CD4-positive, alpha-beta T cell treated with Interleukin-4 for 1 hour (primary cell): ENCODE measurements at regions not wholly inside any gene's neighbourhood (a gene's known extent, or its start where the extent isn't known, plus 50 kb on each side); places are given as distances from the start of the nearest gene placed in this dataset.
A peak's percentile ranks its signal among the peaks of the same experiment; 100 is the strongest.

Source experiments
- DNase-seq, 2 donors: peaks; one replicate each; pipeline ENCODE4 v3.0.0-alpha.2; 2020 to 2022

GRCh38 chr14:98758440-98758839 is 513.6 kb downstream of the BCL11B start:
- no peak for DNase-seq

DNA sequence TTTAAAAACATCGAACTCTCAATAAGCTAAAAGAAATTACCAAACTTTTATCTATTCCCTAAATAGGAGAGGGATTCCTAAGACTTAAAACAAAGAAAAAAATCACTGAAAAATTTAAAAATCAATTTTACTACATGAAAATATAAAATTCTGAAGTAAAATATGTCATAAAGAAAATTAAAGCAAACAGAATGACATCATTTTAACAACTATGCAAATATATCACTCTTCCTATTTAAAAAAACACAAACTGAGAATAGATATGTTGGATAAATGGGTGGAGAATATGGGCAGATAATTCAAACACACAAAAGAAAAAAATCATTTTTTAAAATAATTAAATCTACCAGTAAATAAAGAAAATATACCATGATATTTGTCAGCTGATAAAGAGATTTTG is 510.0 kb downstream of the BCL11B start:
- no peak for DNase-seq

GRCh38 chr14:98766818-98767217 is 505.2 kb downstream of the BCL11B start:
- DNase-seq, result no peak

DNA sequence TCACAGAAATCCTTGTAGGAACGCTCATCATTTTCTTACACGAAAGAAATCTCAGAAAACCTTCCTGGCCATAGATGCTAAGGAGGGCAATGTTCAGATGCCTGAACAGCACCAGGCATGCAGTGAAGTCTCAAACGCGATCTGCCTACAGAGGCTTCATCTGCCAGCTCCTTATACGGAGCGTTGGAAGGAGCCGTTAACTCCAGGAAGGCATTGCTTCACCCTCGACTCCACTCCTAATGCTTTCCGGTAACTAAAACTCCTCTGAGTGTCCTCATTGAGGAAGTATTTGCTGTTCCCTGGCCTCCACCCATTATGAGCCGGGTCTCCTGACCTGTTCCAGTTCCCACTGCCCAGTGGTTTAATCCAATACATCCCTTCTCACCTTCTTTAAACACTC is 502.7 kb downstream of the BCL11B start:
- DNase-seq, result no peak

DNA sequence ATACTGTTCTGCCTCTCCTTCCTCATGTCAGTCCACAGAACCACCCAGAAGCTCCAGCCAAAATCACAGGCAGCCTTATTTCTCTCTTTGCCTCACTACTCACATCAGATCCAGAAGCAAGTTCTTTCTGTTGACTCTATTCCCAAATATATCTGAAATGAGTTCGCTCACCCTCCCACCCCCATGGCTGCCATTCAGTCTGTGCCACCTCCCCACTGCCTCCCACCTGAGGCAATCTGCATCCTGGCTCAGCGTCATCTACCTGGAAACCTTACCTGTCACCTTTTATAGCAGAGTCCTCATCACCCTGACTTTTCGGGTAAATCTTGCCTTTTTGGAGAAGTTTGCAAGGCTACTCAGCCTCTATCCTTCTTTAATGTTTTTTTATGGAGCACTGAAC is 501.8 kb downstream of the BCL11B start:
- DNase-seq, result no peak

GRCh38 chr14:98773814-98774213 is 498.2 kb downstream of the BCL11B start:
- DNase-seq, result no peak

DNA sequence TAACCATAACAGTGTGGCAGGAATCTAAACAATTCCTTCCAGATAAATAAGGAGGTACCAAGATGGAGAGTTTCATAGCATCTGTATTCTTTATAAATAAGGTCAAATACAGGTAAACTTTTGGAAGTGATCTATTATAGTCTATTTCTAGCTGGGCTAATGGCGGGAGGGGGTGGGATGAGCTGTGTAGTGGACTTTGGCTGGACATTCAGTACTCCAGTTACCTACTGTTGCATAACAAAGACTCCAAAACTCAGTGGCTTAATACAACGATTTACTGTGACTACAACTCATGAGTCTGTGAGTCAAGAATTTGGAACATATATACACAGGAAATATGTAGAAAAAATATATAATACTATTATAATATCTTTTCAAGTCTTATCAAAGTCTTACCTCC is 496.1 kb downstream of the BCL11B start:
- no peak for DNase-seq

GRCh38 chr14:98782062-98782461 is 489.9 kb downstream of the BCL11B start:
- no peak for DNase-seq

GRCh38 chr14:98785578-98785977 is 486.4 kb downstream of the BCL11B start:
- DNase-seq, result no peak

DNA sequence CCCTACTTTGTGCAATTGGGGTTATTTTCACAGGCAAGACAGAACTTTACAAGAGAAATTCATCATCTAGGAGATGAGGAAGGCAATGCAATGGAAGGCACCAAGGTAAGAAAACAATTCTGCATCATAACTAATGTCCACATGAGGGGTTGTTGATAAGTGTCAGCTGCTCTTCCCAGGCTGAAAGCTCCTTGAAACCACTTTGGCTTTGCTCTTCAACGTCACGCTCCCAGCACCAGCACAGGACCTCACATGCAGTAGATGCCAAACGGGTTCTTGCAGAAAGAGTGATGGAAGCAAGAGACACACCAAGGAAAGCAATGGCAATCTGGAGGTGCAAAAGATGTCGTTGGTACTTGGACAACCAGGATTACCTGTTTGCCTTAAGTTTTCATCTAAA is 485.5 kb downstream of the BCL11B start:
- DNase-seq, result no peak

DNA sequence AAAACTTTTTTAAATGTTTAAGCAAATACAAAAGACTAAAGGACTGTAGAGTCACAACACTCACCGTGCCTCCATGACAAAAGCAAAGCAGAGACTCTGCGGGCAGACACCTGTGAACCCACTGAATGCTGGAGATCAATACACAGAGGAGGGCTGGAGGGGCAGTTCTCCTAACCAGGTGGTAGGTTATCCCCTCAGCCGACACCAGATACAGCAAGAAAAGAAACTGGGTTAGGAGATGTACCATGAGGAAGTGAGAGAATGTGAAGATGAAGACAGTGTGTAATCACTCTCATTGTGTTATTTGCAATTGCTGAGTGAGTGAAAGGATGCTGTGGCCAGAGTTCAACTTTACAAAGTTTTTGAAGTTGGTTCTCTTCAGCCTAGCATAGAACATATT is 480.3 kb downstream of the BCL11B start:
- DNase-seq, result no peak

- DNase-seq, result no peak
Observed at GRCh38 chr14:98792171-98792570, 479.8 kb downstream of the BCL11B start.

DNA sequence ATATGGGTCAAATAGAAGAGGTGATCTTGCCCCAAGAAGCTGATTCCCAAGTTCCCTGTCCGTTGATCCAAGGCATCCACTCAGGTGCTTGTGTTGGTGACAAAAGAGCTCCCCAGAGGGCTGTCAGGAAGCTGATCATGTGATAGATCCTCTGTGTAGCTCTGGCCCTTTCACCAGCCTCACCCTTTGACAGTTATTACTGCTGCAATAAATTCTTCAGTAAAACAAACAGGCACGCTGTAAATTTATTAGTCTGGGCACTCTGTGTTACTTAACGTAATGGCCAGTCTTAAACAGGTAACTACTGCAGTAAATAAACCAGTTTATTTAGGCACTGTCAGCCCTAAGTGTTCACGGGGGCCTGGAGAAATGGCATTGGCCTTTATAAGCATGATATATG is 473.9 kb downstream of the BCL11B start:
- DNase-seq, result no peak

DNA sequence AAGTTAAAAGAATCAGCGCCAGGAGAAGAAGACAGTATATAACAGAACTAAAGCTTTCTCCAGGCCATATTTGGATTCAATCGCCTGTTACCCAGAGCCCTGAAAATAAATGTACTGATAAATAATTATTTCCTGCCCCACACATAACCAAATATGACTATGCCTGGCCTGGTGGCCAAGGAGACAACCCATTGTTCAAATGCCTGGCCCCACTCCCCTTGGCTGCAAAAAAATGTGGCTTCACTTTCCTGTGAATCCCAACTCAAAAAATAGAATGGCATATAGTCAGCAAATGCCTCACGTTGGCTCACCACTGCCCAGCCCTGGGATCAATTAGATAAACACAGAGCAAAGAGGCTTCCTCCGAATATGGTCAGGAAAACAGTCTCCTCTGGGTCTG is 472.1 kb downstream of the BCL11B start:
- DNase-seq, result no peak

- DNase-seq, result no peak
Observed at GRCh38 chr14:98802044-98802443, 470.0 kb downstream of the BCL11B start.

GRCh38 chr14:98803196-98803595 is 468.8 kb downstream of the BCL11B start:
- no peak for DNase-seq

DNA sequence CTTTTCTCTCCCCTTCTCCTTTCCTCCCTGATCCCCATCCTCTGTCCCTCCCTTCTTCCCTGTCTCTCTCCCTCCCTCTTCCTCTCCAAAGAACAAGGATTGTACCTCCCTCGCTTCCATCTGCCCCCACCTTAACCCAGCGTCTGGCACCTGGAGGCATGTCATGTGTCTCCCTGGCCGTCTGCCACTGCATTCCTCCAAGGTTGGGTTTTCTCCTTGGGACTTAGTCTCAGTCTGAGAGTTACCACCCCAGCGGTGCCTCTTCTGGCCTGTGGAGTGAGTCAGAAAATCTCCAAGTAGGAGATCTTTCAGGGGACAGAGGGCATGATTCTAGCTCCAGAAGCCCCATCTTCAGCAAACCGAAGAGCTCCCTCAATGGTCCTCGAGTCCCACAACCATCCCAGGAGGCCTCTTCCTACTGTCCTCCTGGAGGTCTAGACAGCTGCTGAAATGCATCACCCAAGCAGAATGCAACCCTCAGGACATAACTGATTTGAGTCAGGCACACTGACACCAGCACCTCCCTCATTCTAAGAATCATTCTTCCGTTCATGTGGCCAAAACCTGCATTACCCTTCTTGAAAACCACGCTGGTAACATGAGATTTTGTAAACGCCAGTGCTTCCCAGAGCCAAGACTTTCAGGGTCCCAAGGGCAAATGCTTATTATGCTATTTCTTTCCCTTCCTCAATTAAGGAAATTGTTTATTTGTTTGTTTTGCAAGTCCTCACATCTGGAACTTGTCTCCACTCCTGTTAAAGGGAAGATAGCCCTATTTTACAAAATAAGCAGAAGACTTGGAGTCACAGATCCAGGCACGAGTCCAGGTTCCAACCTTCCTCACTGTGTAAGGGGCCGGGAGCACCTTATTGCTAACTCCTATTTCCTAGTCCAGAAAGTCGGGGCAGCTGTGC is 463.2 kb downstream of the BCL11B start:
- no peak for DNase-seq

GRCh38 chr14:98816195-98816594 is 455.8 kb downstream of the BCL11B start:
- no peak for DNase-seq

- no peak for DNase-seq
Observed at GRCh38 chr14:98816720-98817119, 455.3 kb downstream of the BCL11B start.

GRCh38 chr14:98819132-98819866 is 452.7 kb downstream of the BCL11B start:
- no peak for DNase-seq

DNA sequence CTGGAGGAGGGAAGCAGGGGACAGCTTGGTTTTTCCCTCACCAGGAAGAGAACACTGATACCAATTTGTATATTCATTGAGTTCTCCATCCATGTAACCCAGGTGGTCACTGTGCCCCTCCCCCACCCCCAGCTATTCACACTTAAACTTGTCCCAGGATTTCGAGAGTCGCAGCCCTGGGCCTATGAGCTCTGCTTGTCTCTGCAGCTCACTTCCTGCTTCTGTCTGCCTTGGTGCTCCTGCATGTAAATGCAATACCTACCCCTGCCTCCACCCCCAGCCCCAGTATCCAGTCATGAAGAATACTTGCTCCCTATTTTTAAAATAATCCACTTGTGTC is 452.2 kb downstream of the BCL11B start:
- no peak for DNase-seq

DNA sequence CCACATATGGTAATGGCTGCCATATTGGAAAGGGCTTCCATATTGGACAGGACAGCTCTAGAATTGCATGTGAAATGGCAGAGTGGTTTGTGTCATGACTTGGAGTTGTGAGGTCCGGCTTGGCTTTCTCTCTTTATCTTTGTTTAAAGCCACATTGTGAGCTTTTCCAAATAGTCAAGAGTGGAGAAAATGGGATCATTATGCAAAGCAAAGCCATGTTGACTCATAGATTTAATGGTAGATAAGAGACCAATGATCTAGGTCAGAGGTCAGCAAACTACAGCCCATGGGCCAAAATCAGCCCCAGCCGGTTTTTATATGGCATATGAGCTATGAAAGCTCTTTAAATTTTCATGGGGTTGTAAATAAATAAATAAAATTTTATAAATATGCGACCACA is 449.1 kb downstream of the BCL11B start:
- no peak for DNase-seq

GRCh38 chr14:98826618-98827017 is 445.4 kb downstream of the BCL11B start:
- DNase-seq, result peak in 1 of 2 donors; percentile 8

DNA sequence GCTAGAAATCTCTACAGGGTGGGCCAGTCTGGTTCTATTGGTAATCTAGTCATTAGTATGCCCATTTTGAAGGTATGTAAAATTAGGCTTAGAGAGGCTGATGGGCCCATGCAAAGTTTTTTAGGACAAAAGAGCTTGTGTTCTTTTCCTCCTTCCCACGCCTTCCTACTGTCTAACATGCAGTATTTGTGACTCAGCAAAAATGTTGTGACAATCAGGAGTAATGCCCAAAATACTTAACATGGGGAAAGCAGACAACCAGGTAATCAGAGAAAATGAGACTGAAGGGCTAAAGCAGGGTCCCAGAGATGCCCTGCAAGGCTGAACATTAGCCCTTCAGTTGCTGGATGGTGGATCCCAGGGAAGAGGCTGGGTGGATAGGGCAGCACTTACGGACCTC is 437.9 kb downstream of the BCL11B start:
- no peak for DNase-seq
